Activated naive CD4-positive, alpha-beta T cell treated with anti-CD3 and anti-CD28 coated beads, Interleukin-2, amount 50 U/mL, for 24 hours (primary cell): ENCODE measurements at regions not wholly inside any gene's neighbourhood (a gene's known extent, or its start where the extent isn't known, plus 50 kb on each side); places are given as distances from the start of the nearest gene placed in this dataset.

Experiments
- H3K27ac Mint-ChIP-seq: one replicate; pipeline ENCODE4 v1.8.0; 2021; ENCODE audit warnings: mild to moderate bottlenecking, mixed read lengths
- H3K27me3 Mint-ChIP-seq: one replicate; pipeline ENCODE4 v1.8.0; 2021; ENCODE audit warnings: mixed read lengths
- H3K36me3 Mint-ChIP-seq: one replicate; pipeline ENCODE4 v1.8.0; 2021; ENCODE audit warnings: mixed read lengths
- H3K4me1 Mint-ChIP-seq: one replicate; pipeline ENCODE4 v1.8.0; 2021; ENCODE audit warnings: mixed read lengths
- H3K4me3 Mint-ChIP-seq: one replicate; pipeline ENCODE4 v1.8.0; 2021; ENCODE audit warnings: mild to moderate bottlenecking, mixed read lengths
- H3K9me3 Mint-ChIP-seq: one replicate; pipeline ENCODE4 v1.8.0; 2021; ENCODE audit warnings: mixed read lengths

DNA sequence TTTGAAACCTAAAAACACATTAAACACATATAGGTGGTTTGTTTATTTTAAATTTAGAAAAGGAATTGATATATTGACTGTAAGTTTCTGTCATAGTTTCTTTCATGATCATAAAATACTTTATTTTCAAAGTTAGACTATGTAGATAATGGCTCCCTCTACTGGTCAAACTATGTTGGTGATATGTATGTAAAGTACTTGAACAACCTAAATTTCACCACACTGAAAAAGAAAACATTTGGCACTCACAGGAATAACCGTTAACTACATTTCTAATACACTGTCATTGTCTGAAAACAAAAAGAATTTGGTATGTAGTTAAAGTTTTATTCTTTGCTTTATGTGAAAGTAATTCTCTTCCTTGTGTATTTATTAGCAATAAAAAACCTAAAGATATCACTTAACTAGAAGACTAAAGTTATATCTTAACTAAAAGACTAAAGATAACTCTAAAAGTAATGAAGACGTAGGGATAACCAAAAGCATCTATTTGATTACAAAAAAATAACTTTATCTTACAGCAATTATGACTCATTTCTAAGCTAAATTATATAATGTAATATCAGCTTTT lies 427.5 kb downstream of the VGLL3 start:
- H3K27ac Mint-ChIP-seq, result no peak overlapping the region
- H3K36me3 Mint-ChIP-seq, result no peaks in the 10 kb centered on the region
- H3K4me3 Mint-ChIP-seq, result no peak overlapping the region
- H3K27me3 Mint-ChIP-seq, result peaks cover under 1% of the 10 kb centered on the region
- peaks cover 6% of the 10 kb centered on the region for H3K9me3 Mint-ChIP-seq
- no peaks in the 10 kb centered on the region for H3K4me1 Mint-ChIP-seq

DNA sequence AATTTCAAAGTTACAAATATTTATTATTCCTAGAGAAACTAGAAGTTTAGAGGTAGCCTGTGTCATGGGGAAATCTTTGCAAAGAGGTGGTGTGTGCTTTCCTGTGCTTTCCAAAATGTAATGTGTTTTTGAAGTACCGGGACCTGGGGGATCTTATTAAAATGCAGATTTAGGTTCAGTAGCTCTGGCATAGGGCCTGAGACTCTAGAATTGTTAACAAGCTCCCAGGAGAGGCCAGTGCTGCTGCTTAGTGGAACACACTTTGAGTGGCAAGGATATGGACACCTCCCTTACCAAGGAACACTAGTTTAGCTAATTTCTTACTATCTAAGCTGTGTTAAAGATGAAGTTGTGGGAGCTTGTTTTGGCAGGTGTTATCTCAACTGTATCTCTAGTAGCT lies 428.9 kb downstream of the VGLL3 start:
- no peak overlapping the region for H3K27ac Mint-ChIP-seq
- no peaks in the 10 kb centered on the region for H3K4me1 Mint-ChIP-seq
- no peak overlapping the region for H3K4me3 Mint-ChIP-seq
- H3K36me3 Mint-ChIP-seq, result no peaks in the 10 kb centered on the region
- no peaks in the 10 kb centered on the region for H3K27me3 Mint-ChIP-seq
- peaks cover 2% of the 10 kb centered on the region for H3K9me3 Mint-ChIP-seq

DNA sequence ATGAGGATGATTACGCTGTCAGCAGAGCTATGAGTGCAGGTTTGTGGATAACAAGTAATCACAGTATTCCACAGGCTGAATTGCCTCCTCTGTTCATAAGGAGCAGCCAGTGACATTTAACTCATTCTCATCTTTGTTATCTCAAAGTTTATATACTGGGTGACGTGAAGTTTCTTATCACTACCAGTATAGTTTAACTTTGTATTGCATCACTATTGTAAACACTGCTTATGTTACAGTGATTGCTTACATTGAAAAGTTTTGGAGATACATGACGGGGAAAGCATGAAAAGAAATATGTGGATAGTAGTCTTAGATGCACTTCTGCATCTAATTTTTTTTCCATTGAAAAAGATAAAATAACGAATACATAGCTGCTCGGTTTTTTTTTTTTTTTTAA lies 429.7 kb downstream of the VGLL3 start:
- H3K36me3 Mint-ChIP-seq, result no peaks in the 10 kb centered on the region
- no peaks in the 10 kb centered on the region for H3K27me3 Mint-ChIP-seq
- H3K9me3 Mint-ChIP-seq, result no peaks in the 10 kb centered on the region
- no peak overlapping the region for H3K4me3 Mint-ChIP-seq
- H3K4me1 Mint-ChIP-seq, result no peaks in the 10 kb centered on the region
- H3K27ac Mint-ChIP-seq, result no peak overlapping the region

DNA sequence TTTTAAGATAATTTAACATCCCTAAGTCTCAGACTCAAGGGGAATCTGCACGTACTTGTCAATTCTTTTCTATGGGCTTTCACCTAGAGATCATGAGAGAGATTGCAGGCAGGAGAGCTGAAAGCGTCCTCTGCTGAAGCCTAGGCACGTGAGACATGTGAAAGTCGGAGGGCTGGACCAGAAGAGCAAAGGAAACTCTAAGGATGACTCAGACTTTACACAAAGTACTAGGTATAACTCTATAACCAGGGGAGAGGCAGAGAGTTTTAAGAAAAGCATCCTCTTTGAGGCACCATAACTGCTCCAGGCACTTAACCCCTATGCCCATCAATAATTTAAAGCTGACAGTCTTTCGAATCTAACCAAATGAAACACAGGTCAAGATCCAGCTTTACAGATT lies 436.6 kb downstream of the VGLL3 start:
- H3K27me3 Mint-ChIP-seq, result no peaks in the 10 kb centered on the region
- H3K4me1 Mint-ChIP-seq, result no peaks in the 10 kb centered on the region
- no peaks in the 10 kb centered on the region for H3K9me3 Mint-ChIP-seq
- no peaks in the 10 kb centered on the region for H3K36me3 Mint-ChIP-seq
- H3K4me3 Mint-ChIP-seq, result no peak overlapping the region
- no peak overlapping the region for H3K27ac Mint-ChIP-seq

DNA sequence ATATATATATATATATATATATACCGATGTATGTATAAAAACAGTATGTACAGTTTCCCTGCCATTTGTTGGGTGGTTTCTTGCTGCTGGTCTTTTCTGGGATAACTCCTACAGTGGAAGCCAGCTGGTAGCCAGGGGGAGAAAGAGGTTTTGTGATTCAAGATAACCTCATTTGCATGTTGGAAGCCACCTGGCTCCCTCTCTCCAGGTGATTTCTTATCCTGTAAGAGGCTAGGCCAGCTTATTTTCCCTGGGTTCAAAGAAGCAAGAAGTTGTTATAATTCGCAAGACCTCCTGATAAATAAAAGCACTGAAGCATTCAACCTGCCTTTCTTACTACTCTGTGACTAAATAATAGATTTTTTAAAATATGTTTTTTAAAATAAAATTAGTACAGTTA lies 443.3 kb downstream of the VGLL3 start:
- H3K4me1 Mint-ChIP-seq, result no peaks in the 10 kb centered on the region
- no peaks in the 10 kb centered on the region for H3K36me3 Mint-ChIP-seq
- no peak overlapping the region for H3K27ac Mint-ChIP-seq
- no peaks in the 10 kb centered on the region for H3K27me3 Mint-ChIP-seq
- no peak overlapping the region for H3K4me3 Mint-ChIP-seq
- no peaks in the 10 kb centered on the region for H3K9me3 Mint-ChIP-seq

DNA sequence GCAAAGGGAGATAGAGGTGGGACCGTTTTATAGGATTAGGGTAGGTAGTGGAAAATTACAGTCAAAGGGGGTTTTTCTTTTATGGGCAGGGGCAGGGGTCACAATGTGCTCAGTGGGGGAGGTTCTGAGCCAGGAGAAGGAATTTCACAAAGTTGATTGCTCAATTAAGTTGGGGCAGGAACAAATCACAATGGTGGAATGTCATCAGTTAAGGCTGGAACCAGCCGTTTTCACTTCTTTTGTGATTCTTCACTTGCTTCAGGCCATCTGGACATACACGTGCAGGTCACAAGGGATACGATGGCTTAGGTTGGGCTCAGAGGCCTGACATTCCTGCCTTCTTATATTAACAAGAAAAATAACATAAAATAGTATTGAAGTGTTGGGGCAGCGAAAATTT lies 453.8 kb downstream of the VGLL3 start:
- H3K27me3 Mint-ChIP-seq, result no peaks in the 10 kb centered on the region
- H3K36me3 Mint-ChIP-seq, result no peaks in the 10 kb centered on the region
- no peak overlapping the region for H3K4me3 Mint-ChIP-seq
- H3K27ac Mint-ChIP-seq, result no peak overlapping the region
- peaks cover 2% of the 10 kb centered on the region for H3K9me3 Mint-ChIP-seq
- H3K4me1 Mint-ChIP-seq, result no peaks in the 10 kb centered on the region

DNA sequence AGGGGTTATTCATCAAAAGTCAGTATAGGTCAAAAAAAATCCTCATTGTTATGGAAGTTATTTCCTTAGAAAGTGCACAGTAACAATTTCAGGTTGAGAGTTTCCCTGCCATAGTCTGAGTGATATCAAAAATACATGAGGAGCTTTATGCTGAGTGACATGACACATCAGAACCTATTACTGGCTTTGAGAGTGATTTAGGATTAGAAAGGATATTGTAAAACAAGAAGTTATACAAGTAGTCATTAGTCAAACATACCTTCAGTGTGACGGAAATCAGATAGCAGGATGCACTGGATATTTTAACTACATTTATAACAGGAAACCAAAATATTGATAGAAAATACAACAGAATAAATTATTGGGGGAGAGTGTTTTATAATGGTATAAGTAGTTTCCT lies 471.1 kb downstream of the VGLL3 start:
- Mint-ChIP-seq H3K4me3 (no peak overlapping the region), H3K4me1 (no peaks in the 10 kb centered on the region), H3K9me3 (peaks cover under 1% of the 10 kb centered on the region), H3K36me3 (no peaks in the 10 kb centered on the region), H3K27ac (no peak overlapping the region), H3K27me3 (no peaks in the 10 kb centered on the region)

DNA sequence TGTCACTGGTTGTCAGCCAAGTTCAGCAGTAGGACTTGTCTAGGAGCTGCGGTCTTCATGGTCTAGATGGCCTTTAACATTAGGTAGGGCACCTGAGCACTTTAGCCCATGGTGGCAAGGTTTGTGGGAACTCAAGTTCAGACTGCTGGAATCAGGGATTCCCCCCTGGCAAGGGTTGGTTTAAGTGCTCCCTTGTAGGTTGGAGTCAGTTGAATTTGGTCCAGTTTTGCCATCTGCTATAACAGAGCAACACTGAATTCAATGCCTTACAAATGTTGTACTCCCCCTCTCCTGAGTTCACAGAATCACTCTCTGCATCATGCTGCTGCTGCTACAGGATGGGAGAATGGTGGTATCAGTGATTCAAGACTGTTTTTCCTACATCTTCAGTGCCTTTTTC lies 509.3 kb downstream of the VGLL3 start:
- Mint-ChIP-seq H3K27me3 (no peaks in the 10 kb centered on the region), H3K4me3 (no peak overlapping the region), H3K4me1 (no peaks in the 10 kb centered on the region), H3K9me3 (peaks cover 14% of the 10 kb centered on the region), H3K36me3 (no peaks in the 10 kb centered on the region), H3K27ac (no peak overlapping the region)

DNA sequence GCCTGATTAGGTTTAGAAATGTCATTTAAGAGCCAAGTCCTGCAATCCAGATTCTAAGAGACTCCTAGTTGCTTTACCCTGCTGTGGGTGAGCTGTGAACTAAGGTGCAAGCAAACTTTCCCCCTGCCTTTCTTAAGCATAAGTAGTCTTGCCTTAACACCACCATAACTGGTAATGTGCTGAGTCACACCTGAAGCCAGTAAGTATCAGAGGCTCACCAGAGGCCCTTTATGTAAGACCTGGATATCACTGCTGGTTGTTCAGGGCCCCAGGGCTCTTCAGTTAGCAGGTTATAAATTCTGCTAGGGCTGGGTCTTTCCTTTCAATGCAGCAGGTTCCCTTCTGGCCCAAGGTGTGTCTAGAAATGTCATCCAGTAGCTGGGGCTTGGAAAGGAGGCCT lies 509.9 kb downstream of the VGLL3 start:
- Mint-ChIP-seq H3K4me3 (no peak overlapping the region), H3K9me3 (peaks cover 15% of the 10 kb centered on the region), H3K36me3 (no peaks in the 10 kb centered on the region), H3K27me3 (no peaks in the 10 kb centered on the region), H3K27ac (no peak overlapping the region), H3K4me1 (no peaks in the 10 kb centered on the region)

DNA sequence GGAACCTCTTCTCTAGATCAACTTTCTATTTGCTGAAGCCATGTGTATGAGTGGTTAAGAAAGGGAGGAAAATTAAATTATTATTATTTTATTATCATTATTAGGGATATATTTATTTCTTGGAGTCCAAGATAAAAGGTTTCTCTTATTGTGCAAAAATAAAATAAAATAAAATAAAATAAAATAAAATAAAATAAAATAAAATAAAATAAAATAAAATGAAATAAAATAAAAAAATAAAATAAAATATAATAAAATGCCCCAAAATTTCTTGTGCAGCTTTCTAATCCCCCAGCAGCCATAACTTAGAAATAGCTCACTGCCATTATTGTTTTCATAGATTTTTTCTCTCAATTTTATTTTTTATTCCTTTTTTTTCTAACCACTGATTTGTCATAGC lies 526.8 kb downstream of the VGLL3 start:
- H3K9me3 Mint-ChIP-seq, result no peaks in the 10 kb centered on the region
- H3K27me3 Mint-ChIP-seq, result no peaks in the 10 kb centered on the region
- no peaks in the 10 kb centered on the region for H3K4me1 Mint-ChIP-seq
- no peak overlapping the region for H3K27ac Mint-ChIP-seq
- H3K36me3 Mint-ChIP-seq, result no peaks in the 10 kb centered on the region
- H3K4me3 Mint-ChIP-seq, result no peak overlapping the region

DNA sequence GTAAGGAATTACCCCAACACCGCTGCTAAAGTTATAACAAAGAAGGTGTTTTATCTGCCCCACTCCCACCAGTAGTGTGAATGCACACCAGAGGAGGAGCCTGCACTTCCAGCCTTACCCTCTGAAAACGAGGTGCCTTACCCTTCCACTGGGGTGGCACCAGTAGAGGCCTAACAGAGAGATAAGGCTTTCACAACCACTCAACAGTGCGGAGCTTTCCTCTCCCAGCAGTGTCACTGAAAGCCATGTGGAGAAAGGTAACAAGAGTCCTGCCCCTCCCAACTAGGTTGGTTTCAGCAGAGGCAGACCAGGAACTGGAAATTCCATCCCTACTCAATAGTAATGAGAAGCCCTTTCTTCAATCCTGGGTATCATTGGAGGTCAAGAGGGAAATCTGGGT lies 539.2 kb downstream of the VGLL3 start:
- no peaks in the 10 kb centered on the region for H3K4me1 Mint-ChIP-seq
- H3K4me3 Mint-ChIP-seq, result no peak overlapping the region
- H3K27me3 Mint-ChIP-seq, result no peaks in the 10 kb centered on the region
- no peak overlapping the region for H3K27ac Mint-ChIP-seq
- no peaks in the 10 kb centered on the region for H3K36me3 Mint-ChIP-seq
- peaks cover 13% of the 10 kb centered on the region for H3K9me3 Mint-ChIP-seq

DNA sequence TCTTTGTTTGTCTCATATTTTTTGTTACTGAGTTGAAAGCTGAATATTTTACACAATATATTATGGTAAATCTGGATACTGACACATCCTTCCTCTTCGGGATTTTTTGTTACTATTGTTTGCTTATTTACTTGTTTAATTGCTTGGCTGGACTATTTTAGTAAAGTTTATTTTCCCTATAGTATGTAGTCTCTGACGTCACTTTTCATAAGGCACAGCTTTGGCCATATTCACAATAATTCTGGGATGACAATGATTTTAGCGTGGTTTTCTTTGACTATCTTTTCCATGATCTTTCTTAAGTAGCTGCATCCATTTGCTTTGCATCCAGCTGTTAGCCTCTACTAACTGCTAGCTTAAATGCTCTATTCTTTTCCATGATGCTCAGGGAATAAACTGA lies 552.4 kb downstream of the VGLL3 start:
- Mint-ChIP-seq H3K36me3 (no peaks in the 10 kb centered on the region), H3K4me3 (no peak overlapping the region)

DNA sequence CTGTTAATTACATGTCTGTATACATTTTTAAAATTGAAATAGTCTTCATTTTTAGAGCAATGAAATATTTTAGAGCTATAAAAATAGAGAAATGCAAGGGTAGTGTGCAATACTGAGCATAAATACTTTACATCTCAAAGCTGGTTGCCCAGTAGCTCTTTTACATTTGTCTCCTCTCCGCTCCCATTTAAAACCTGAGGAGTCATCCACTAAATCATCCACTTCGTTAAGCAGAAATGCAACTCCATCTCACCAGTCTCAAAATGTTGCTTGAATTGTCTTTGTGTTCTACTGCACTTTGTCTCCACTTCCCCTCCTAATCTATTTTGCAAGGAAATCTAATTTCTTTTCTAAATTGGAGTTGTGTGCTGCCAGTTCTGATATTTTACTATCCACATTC lies 563.6 kb downstream of the VGLL3 start:
- Mint-ChIP-seq H3K27ac (no peak overlapping the region), H3K9me3 (peaks cover 11% of the 10 kb centered on the region), H3K4me1 (no peaks in the 10 kb centered on the region), H3K36me3 (no peaks in the 10 kb centered on the region), H3K4me3 (no peak overlapping the region), H3K27me3 (no peaks in the 10 kb centered on the region)

More for the DNA sequence above, 552.4 kb downstream of the VGLL3 start:
- no peaks in the 10 kb centered on the region for H3K4me1 Mint-ChIP-seq
- no peak overlapping the region for H3K27ac Mint-ChIP-seq
- no peaks in the 10 kb centered on the region for H3K27me3 Mint-ChIP-seq
- no peaks in the 10 kb centered on the region for H3K9me3 Mint-ChIP-seq

DNA sequence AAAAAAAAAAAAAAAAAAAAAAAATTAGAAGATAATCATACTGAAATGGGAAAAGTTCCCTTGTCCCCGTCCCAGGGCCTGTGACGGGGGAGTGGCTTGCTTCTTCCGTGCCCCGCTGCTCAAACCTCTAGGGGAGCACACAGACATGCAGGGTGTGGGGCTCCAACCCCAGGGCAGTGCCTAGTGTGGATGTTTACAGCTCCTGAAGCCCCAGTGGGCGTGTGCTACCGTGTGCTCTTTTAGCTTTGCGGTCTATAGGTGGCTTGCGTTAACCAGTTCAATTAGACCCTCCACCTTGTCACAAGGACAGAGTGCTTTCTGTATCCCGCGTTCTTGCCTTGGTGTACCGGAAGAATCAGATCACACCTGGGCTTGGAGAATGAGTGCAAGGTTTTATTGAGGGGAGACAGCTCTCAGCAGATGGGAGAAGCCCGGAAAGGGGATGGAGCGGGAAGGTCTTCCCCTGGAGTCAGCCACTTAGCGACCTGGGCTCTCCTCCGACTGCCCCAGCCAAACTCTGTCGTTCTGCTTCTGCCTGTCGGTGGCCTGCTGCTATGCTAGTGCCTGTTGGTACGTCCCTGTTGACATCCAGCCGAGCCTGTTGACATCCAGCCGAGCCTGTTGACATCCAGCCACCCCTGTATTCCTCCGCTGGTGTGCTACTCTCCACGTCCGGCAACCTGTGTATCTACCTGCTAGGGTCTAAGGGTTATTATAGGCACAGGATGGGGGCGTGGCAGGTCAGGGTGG lies 569.8 kb downstream of the VGLL3 start:
- Mint-ChIP-seq H3K4me3 (no peak overlapping the region), H3K9me3 (peaks cover 19% of the 10 kb centered on the region), H3K27ac (no peak overlapping the region), H3K4me1 (no peaks in the 10 kb centered on the region), H3K36me3 (no peaks in the 10 kb centered on the region), H3K27me3 (no peaks in the 10 kb centered on the region)

DNA sequence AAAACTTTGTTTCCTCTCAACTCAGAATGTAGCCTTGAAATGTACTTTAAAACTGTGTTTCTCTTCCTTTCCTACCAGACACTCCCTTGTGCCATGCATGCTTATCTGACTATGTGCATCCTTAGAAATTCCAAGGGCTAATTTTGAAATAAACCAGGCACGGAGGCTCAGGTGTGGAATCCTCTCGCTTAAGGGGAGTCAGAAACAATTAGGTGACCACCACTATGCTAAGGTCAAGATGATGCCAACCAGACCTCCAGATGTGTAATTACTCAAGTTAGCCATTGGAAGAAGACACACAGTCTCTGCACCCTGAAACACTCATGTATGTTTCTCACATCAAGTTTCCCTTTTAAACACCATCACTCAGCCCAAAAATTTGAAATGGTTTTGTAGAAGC lies 572.1 kb downstream of the VGLL3 start:
- no peaks in the 10 kb centered on the region for H3K4me1 Mint-ChIP-seq
- no peak overlapping the region for H3K4me3 Mint-ChIP-seq
- H3K9me3 Mint-ChIP-seq, result peaks cover 8% of the 10 kb centered on the region
- no peaks in the 10 kb centered on the region for H3K27me3 Mint-ChIP-seq
- H3K27ac Mint-ChIP-seq, result no peak overlapping the region
- no peaks in the 10 kb centered on the region for H3K36me3 Mint-ChIP-seq

DNA sequence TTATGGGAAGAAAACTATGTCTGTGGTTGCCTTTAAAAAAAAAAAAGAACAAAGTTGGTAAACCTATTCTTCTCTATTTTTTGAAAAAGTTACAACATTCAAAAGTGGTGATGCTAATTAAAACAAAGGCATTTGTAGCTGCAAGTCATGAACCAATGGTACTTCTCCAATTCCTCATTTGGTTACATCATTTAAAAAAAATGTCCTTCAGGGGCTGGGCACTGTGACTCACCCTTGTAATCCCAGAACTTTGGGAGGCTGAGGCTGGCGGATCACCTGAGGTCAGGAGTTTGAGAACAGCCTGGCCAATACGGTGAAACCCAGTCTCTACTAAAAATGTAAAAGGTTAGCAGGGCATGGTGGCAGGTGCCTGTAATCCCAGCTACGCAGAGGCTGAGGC lies 574.6 kb downstream of the VGLL3 start:
- no peaks in the 10 kb centered on the region for H3K27me3 Mint-ChIP-seq
- no peaks in the 10 kb centered on the region for H3K36me3 Mint-ChIP-seq
- H3K4me1 Mint-ChIP-seq, result no peaks in the 10 kb centered on the region
- H3K9me3 Mint-ChIP-seq, result peaks cover 8% of the 10 kb centered on the region
- H3K4me3 Mint-ChIP-seq, result no peak overlapping the region
- H3K27ac Mint-ChIP-seq, result no peak overlapping the region

DNA sequence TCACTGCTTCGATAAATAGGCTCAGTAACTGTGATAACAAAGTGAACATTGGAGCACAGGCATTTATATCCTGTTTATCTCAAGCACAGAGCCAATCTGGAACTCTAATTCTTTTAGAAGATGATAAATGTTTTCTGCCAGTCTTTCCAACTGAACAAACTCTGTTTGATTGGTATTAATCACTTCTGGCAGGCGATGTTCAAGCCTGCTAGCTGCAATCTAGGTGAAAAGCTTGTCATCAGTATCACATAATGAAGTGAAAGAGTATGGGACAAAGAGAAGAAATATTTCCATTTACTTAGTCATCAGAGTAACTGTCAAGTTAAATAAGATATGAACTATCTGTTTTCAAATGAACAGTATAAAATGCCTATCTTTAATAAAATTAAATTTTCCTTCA lies 577.3 kb downstream of the VGLL3 start:
- H3K27ac Mint-ChIP-seq, result no peak overlapping the region
- H3K9me3 Mint-ChIP-seq, result no peaks in the 10 kb centered on the region
- H3K27me3 Mint-ChIP-seq, result no peaks in the 10 kb centered on the region
- H3K4me1 Mint-ChIP-seq, result no peaks in the 10 kb centered on the region
- H3K36me3 Mint-ChIP-seq, result no peaks in the 10 kb centered on the region
- H3K4me3 Mint-ChIP-seq, result no peak overlapping the region
